HEK293T (cell line): ENCODE measurements at regions not wholly inside any gene's neighbourhood (a gene's known extent, or its start where the extent isn't known, plus 50 kb on each side); places are given as distances from the start of the nearest gene placed in this dataset.
"Not testable (repeated sequence)": the region's sequence is repeated elsewhere in the genome, so short reads cannot be mapped to it uniquely, and the experiment has no call there.

ENCODE experiments used
- CTCF ChIA-PET: fragments of 350-600 bp; formaldehyde crosslinking; extraction: SDS; loops from one replicate; lab custom pipeline; 2021; ENCODE audit warnings: antibody characterized with exemption, inconsistent platforms; lab: Yijun Ruan, JAX
- POLR2A ChIA-PET: fragments of 350-600 bp; formaldehyde crosslinking; extraction: SDS; loops from one replicate; lab custom pipeline; 2020; ENCODE audit warnings: antibody characterized with exemption, inconsistent platforms; lab: Yijun Ruan, JAX
- DNase-seq: peaks from one replicate; pipeline ENCODE4 v3.0.0; 2012; ENCODE audit warnings: mixed read lengths; ENCODE audit errors: extremely low spot score
- ARNT ChIP-seq: fragments of 450-650 bp; IDR thresholded peaks from 2 replicates; pipeline ENCODE4 v1.6.1; 2017; ENCODE audit warnings: mild to moderate bottlenecking
- BHLHE40 ChIP-seq: fragments of 450-650 bp; IDR thresholded peaks from 2 replicates; pipeline ENCODE4 v1.6.1; 2016; ENCODE audit warnings: mild to moderate bottlenecking, moderate library complexity, borderline replicate concordance
- CTBP1 ChIP-seq: fragments of 450-650 bp; IDR thresholded peaks from 2 replicates; pipeline ENCODE4 v1.6.1; 2016; ENCODE audit warnings: borderline replicate concordance
- ELF4 ChIP-seq: fragments of 450-650 bp; IDR thresholded peaks from 2 replicates; pipeline ENCODE4 v1.6.1; 2017; ENCODE audit warnings: antibody characterized with exemption
- FOXA1 ChIP-seq: fragments of 450-650 bp; IDR thresholded peaks from 2 replicates; pipeline ENCODE4 v1.6.1; 2016; ENCODE audit warnings: mild to moderate bottlenecking
- FOXK2 ChIP-seq: fragments of 450-650 bp; IDR thresholded peaks from 2 replicates; pipeline ENCODE4 v1.6.1; 2016; ENCODE audit warnings: mild to moderate bottlenecking
- FOXM1 ChIP-seq: fragments of 450-650 bp; IDR thresholded peaks from 2 replicates; pipeline ENCODE4 v1.6.1; 2017; ENCODE audit warnings: mild to moderate bottlenecking, borderline replicate concordance
- HDGF ChIP-seq: fragments of 450-650 bp; IDR thresholded peaks from 2 replicates; pipeline ENCODE4 v1.6.1; 2017; ENCODE audit warnings: antibody characterized with exemption, borderline replicate concordance
- L3MBTL2 ChIP-seq: fragments of 450-650 bp; conservative IDR thresholded peaks from 2 replicates; pipeline ENCODE4 v1.6.1; 2016; ENCODE audit warnings: mild to moderate bottlenecking
- LEF1 ChIP-seq: fragments of 450-650 bp; IDR thresholded peaks from 2 replicates; pipeline ENCODE4 v1.6.1; 2017; ENCODE audit warnings: mild to moderate bottlenecking, borderline replicate concordance
- NFRKB ChIP-seq: fragments of 450-650 bp; IDR thresholded peaks from 2 replicates; pipeline ENCODE4 v1.6.1; 2016; ENCODE audit warnings: mild to moderate bottlenecking, moderate library complexity
- SP1 ChIP-seq: fragments of 450-650 bp; IDR thresholded peaks from 2 replicates; pipeline ENCODE4 v1.6.1; 2017
- SUZ12 ChIP-seq: fragments of 450-650 bp; IDR thresholded peaks from 2 replicates; pipeline ENCODE4 v1.6.1; 2016; ENCODE audit warnings: mild to moderate bottlenecking
- TARDBP ChIP-seq: fragments of 450-650 bp; IDR thresholded peaks from 2 replicates; pipeline ENCODE4 v1.6.1; 2016
- ZNF384 ChIP-seq: fragments of 450-650 bp; IDR thresholded peaks from 2 replicates; pipeline ENCODE4 v1.6.1; 2016
- TF ChIP-seq, protein P1 (sequence below): fragments of 450-650 bp; IDR thresholded peaks from 2 replicates; pipeline ENCODE4 v1.6.1; 2016

DNA sequence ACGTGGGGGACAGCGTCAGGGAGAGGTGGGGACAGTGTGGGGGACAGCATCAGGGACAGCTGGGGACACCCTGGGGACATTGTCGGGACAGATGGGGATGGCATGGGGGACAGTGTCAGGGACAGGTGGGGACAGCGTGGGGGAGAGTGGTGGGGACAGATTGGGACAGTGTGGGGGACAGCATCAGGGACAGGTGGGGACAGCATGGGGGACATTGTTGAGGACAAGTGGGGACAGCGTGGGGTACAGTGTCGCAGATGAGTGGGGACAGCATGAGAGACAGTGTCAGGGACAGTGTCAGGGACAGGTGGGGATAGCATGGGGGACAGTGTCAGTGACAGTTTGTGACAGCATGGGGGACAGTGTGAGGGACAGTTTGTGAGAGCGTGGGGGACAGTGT, 240.9 kb downstream of the TMEM121 start:
- POLR2A ChIA-PET: no interaction called here
- TF ChIP-seq LEF1 (no peak), ELF4 (no peak), FOXM1 (no peak), SP1 (no peak), FOXK2 (no peak), SUZ12 (no peak), CTBP1 (no peak), ZNF384 (no peak), TARDBP (no peak), HDGF (no peak), ARNT (no peak)
- CTCF ChIA-PET: no interaction called here
- no peak for DNase-seq

DNA sequence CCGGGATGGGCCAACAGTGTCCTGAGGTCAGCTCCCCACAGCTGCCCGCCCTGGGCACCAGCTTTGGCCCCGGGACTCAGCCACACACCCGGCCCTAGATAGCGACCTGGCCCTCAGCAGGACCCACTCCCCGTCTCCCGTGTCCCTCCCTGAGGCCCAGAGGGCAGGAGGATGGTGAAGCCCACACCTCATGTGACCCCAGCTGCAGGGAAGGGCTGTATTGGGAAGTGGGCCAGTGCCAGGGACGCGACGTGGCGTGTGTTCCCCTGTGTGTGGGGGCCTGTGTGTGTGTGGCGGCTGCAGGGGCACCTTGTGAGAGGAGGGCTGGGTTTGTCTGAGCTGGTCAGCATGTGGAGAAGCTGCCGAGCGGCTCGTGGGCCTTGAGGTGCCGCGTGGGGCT, 241.7 kb downstream of the TMEM121 start:
- CTCF ChIA-PET, POLR2A ChIA-PET, DNase-seq: not testable (repeated sequence)

DNA sequence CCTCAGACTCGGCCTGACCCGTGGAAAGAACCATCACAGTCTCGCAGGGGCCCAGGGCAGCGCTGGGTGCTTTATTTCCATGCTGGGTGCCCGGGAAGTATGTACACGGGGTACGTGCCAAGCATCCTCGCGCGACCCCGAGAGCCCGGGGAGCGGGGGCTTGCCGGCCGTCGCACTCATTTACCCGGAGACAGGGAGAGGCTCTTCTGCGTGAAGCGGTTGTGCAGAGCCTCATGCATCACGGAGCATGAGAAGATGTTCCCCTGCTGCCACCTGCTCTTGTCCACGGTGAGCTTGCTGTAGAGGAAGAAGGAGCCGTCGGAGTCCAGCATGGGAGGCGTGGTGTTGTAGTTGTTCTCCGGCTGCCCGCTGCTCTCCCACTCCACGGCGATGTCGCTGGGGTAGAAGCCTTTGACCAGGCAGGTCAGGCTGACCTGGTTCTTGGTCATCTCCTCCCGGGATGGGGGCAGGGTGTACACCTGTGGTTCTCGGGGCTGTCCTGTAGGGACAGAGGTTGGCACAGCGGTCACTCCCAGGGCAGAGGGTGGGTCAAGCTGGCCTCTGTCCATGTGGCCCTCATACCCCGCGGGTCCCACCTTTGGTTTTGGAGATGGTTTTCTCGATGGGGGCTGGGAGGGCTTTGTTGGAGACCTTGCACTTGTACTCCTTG, 242.8 kb downstream of the TMEM121 start:
- CTCF ChIA-PET, DNase-seq, POLR2A ChIA-PET: not testable (repeated sequence)

- DNase-seq, CTCF ChIA-PET, POLR2A ChIA-PET: not testable (repeated sequence)
Observed at GRCh38 chr14:105770619-105771216, 244.3 kb downstream of the TMEM121 start.

GRCh38 chr14:105771261-105772226, 245.2 kb downstream of the TMEM121 start:
- CTCF ChIA-PET, DNase-seq, POLR2A ChIA-PET: not testable (repeated sequence)

DNA sequence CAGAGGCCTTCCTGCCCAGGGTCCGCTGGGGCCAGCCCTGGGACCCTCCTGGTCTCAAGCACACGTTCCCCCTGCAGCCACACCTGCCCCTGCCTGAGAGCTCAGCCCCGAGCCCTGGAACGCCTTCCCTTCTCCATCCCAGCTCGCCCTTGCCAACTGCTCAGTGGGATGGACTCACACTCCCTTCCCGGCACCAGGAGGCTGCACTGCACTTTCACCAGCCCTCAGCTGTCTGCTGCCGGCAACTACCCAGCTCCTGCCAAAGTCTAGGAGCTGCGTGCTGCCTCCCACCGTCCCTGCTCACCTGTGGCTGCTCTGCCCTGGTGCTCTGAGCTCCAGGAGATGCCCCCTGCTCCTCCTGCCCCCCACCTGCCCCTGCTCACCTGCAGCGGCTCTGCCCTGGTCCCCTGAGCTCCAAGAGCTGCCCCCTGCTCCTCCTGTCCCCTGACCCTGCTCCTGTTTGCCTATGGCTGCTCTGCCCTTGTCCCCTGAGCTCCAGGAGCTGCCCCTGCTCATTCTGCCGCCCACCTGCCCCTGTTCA, 246.4 kb downstream of the TMEM121 start:
- POLR2A ChIA-PET, DNase-seq, CTCF ChIA-PET: not testable (repeated sequence)

GRCh38 chr14:105773584-105773983, 247.2 kb downstream of the TMEM121 start:
- ChIA-PET POLR2A (no interaction called here), CTCF (no interaction called here)
- no peak for DNase-seq
- TF ChIP-seq ZNF384: no peak
- TF ChIP-seq BHLHE40: no peak
- TF ChIP-seq ELF4: no peak
- no peak for TF ChIP-seq SUZ12
- TF ChIP-seq LEF1: no peak
- TF ChIP-seq FOXA1: no peak
- TF ChIP-seq ARNT: no peak
- no peak for TF ChIP-seq TARDBP
- no peak for TF ChIP-seq CTBP1
- TF ChIP-seq NFRKB: no peak
- TF ChIP-seq, protein P1, sequence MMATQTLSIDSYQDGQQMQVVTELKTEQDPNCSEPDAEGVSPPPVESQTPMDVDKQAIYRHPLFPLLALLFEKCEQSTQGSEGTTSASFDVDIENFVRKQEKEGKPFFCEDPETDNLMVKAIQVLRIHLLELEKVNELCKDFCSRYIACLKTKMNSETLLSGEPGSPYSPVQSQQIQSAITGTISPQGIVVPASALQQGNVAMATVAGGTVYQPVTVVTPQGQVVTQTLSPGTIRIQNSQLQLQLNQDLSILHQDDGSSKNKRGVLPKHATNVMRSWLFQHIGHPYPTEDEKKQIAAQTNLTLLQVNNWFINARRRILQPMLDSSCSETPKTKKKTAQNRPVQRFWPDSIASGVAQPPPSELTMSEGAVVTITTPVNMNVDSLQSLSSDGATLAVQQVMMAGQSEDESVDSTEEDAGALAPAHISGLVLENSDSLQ: no peak
- no peak for TF ChIP-seq FOXK2
- no peak for TF ChIP-seq FOXM1
- TF ChIP-seq SP1: no peak
- no peak for TF ChIP-seq HDGF
- TF ChIP-seq L3MBTL2: no peak

GRCh38 chr14:105774001-105774400, 247.6 kb downstream of the TMEM121 start:
- DNase-seq: no peak
- no peak for TF ChIP-seq LEF1
- no peak for TF ChIP-seq HDGF
- TF ChIP-seq ARNT: no peak
- TF ChIP-seq CTBP1: no peak
- no peak for TF ChIP-seq SUZ12
- TF ChIP-seq BHLHE40: no peak
- no peak for TF ChIP-seq FOXK2
- no peak for TF ChIP-seq TARDBP
- TF ChIP-seq FOXM1: no peak
- no peak for TF ChIP-seq NFRKB
- TF ChIP-seq L3MBTL2: no peak
- TF ChIP-seq ZNF384: no peak
- TF ChIP-seq ELF4: no peak
- no peak for TF ChIP-seq FOXA1
- TF ChIP-seq, protein P1: no peak
- ChIA-PET POLR2A (no interaction called here), CTCF (no interaction called here)

- POLR2A ChIA-PET: not testable (repeated sequence)
Observed at GRCh38 chr14:105774585-105775348, 248.4 kb downstream of the TMEM121 start.

DNA sequence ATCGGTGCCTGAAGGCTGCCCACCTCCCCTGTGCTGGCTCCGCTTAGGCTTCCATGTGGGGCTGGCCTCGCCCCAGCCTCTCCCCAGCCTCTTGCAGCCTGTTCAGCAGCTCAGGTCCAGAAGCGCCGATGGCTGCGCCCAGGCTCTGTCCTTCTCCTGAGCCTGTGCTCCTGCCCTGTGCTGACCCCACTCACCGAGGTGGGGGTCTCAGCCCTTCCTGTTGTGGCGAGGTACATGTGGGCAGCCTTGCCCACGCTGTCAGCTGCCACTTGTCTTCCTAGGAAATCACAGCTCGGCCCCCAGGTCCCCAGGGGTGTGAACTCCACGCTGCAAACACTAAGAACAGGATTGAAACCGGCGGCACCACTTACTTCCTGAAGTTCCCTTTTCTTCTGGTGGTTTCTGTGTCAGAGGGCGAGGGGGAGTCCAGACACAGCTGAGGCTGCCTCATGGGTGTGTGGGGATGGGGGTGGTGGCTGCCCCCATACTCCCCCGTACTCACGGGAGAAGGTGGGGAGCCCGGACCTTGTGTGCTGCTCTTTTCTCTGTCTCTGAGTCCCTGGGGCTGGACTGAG, 249.1 kb downstream of the TMEM121 start:
- POLR2A ChIA-PET, DNase-seq, CTCF ChIA-PET: not testable (repeated sequence)

More at GRCh38 chr14:105774585-105775348, 248.4 kb downstream of the TMEM121 start:
- not testable (repeated sequence) for DNase-seq
- CTCF ChIA-PET: interaction anchor here (0.7 kb wide), 1 partner anchor 291 kb away, joined by 5 read pairs; no protein-coding TSS in a partner anchor

DNA sequence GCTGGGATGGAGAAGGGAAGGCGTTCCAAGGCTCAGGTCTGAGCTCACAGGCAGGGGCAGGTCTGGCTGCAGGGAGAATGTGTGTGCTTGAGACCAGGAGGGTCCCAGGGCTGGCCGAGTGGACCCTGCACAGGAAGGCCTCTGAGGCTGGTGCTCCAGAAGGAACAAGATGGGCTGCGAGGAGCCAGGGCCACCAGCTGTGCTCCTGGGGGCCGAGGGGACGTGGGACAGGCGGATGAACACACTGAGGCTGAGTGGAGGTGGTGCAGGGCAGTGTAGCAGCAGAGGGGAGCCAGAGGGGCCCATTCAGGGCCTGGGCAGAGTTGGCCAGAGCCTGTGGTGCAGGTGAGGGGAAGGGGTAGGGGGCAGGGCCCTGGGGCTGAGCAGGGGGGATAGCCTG, 249.7 kb downstream of the TMEM121 start:
- DNase-seq, CTCF ChIA-PET, POLR2A ChIA-PET: not testable (repeated sequence)
